ENCODE measurements at regions not wholly inside any gene's neighbourhood (a gene's known extent, or its start where the extent isn't known, plus 50 kb on each side); places are given as distances from the start of the nearest gene placed in this dataset.

- no peak for DNase-seq (ENCODE audit: low read depth)
These were observed 445.3 kb downstream of the FOXO1 start for GRCh38 chr13:40221131-40221459.

- DNase-seq (ENCODE audit: low read depth), result no peak
These were observed 444.8 kb downstream of the FOXO1 start for GRCh38 chr13:40221460-40222201.

GRCh38 chr13:40223585-40223984, 442.9 kb downstream of the FOXO1 start:
- no peak for DNase-seq (ENCODE audit: low read depth)

- DNase-seq (ENCODE audit: low read depth), result no peak
These were observed 437.9 kb downstream of the FOXO1 start for GRCh38 chr13:40228496-40228895.

- no peak for DNase-seq (ENCODE audit: low read depth)
These were observed 437.5 kb downstream of the FOXO1 start for GRCh38 chr13:40228990-40229389.

- DNase-seq (ENCODE audit: low read depth), result no peak
These were observed 435.6 kb downstream of the FOXO1 start for GRCh38 chr13:40230833-40231266.

- no peak for DNase-seq (ENCODE audit: low read depth)
These were observed 435.1 kb downstream of the FOXO1 start for GRCh38 chr13:40231311-40231710.

GRCh38 chr13:40231751-40232150, 434.7 kb downstream of the FOXO1 start:
- no peak for DNase-seq (ENCODE audit: low read depth)

GRCh38 chr13:40232311-40233040, 434.0 kb downstream of the FOXO1 start:
- DNase-seq (ENCODE audit: low read depth), result no peak

- DNase-seq (ENCODE audit: low read depth), result no peak
These were observed 432.7 kb downstream of the FOXO1 start for GRCh38 chr13:40233731-40234195.

GRCh38 chr13:40235160-40235796, 431.2 kb downstream of the FOXO1 start:
- DNase-seq (ENCODE audit: low read depth), result no peak

GRCh38 chr13:40236566-40237168, 429.8 kb downstream of the FOXO1 start:
- no peak for DNase-seq (ENCODE audit: low read depth)

- no peak for DNase-seq (ENCODE audit: low read depth)
These were observed 427.7 kb downstream of the FOXO1 start for GRCh38 chr13:40238761-40239160.

GRCh38 chr13:40240293-40240692, 426.1 kb downstream of the FOXO1 start:
- no peak for DNase-seq (ENCODE audit: low read depth)

GRCh38 chr13:40241125-40241798, 425.2 kb downstream of the FOXO1 start:
- no peak for DNase-seq (ENCODE audit: low read depth)

GRCh38 chr13:40243047-40243446, 423.4 kb downstream of the FOXO1 start:
- DNase-seq (ENCODE audit: low read depth), result no peak

- DNase-seq (ENCODE audit: low read depth), result no peak
These were observed 422.5 kb downstream of the FOXO1 start for GRCh38 chr13:40243982-40244381.

- DNase-seq (ENCODE audit: low read depth), result no peak
These were observed 420.9 kb downstream of the FOXO1 start for GRCh38 chr13:40245567-40245966.

- no peak for DNase-seq (ENCODE audit: low read depth)
These were observed 418.6 kb downstream of the FOXO1 start for GRCh38 chr13:40247845-40248244.

GRCh38 chr13:40251343-40252032, 415.0 kb downstream of the FOXO1 start:
- DNase-seq (ENCODE audit: low read depth), result no peak

GRCh38 chr13:40252241-40252640, 414.2 kb downstream of the FOXO1 start:
- no peak for DNase-seq (ENCODE audit: low read depth)

Measured in HS-27A (cell line).